Thyroid gland (tissue), 4 donors: ENCODE measurements at regions not wholly inside any gene's neighbourhood (a gene's known extent, or its start where the extent isn't known, plus 50 kb on each side); places are given as distances from the start of the nearest gene placed in this dataset.

Experiments
- DNase-seq, 2 donors: peaks; one replicate each; pipeline ENCODE4 v3.0.0-alpha.2; 2019
- H3K27ac ChIP-seq, 3 donors: fragments of 200-600 bp; sonication (generic); 1 replicate in 2 of 3; 2 replicates in 1 of 3; pipeline ENCODE4 v1.5.1; 2016 to 2019; ENCODE audit warnings: mild to moderate bottlenecking in 1 of 3, moderate library complexity in 1 of 3
- H3K27me3 ChIP-seq: fragments of 200-600 bp; sonication (generic); one replicate; pipeline ENCODE4 v1.5.1; 2019
- H3K36me3 ChIP-seq, 2 donors: fragments of 200-600 bp; sonication (generic); one replicate each; pipeline ENCODE4 v1.5.1; 2016 to 2019
- H3K4me1 ChIP-seq, 2 donors: fragments of 200-600 bp; sonication (generic); one replicate each; pipeline ENCODE4 v1.5.1; 2017 to 2019
- H3K4me3 ChIP-seq, 3 donors: fragments of 200-600 bp; sonication (generic); replicated peaks in 1 of 3; 1 replicate in 2 of 3; 2 replicates in 1 of 3; pipeline ENCODE4 v1.5.1; 2016; ENCODE audit warnings: mild to moderate bottlenecking in 1 of 3
- H3K9me3 ChIP-seq: fragments of 200-600 bp; sonication (generic); one replicate; pipeline ENCODE4 v1.5.1; 2017
- CTCF ChIP-seq, 6 experiments: fragments of 200-600 bp in 3 of 6; fragments of 450-650 bp in 3 of 6; sonication (generic) in 3 of 6; IDR thresholded peaks; one replicate each; pipeline ENCODE4 v1.5.1; 2016 to 2019; ENCODE audit warnings: antibody characterized with exemption in 6 of 6, mild to moderate bottlenecking in 2 of 6, inconsistent platforms in 1 of 6, moderate library complexity in 1 of 6
- POLR2A ChIP-seq, 2 donors: fragments of 450-650 bp; IDR thresholded peaks; one replicate each; pipeline ENCODE4 v1.6.1; 2017; ENCODE audit warnings: antibody characterized with exemption in 2 of 2, mild to moderate bottlenecking in 2 of 2, moderate library complexity in 1 of 2
- WGBS, 2 donors: methylation state at CpG; one replicate each; pipeline ENCODE4 v1.1.5; 2017; 5-methylcytosine and 5-hydroxymethylcytosine counted together
- intact Hi-C: fragments of 100-400 bp; cut with DNase I; formaldehyde crosslinking; loops from one replicate; pipeline ENCODE4 v1.15.1; 2023

- DNase-seq = no peak
- no peaks in the 10 kb centered on the region for H3K36me3 ChIP-seq
- no peak overlapping the region for H3K4me3 ChIP-seq
- WGBS, 2 donors = 94 to 96% methylated on average over 4 of the region's 4 CpGs
- no peaks in the 10 kb centered on the region for H3K27me3 ChIP-seq
- no peak overlapping the region for H3K27ac ChIP-seq
- TF ChIP-seq POLR2A (IDR thresholded peaks at IDR 0.05) (no peak), CTCF (IDR thresholded peaks at IDR 0.05) (no peak)
- peaks cover 12 to 15% of the 10 kb centered on the region in 2 donors for H3K4me1 ChIP-seq
- no peaks in the 10 kb centered on the region for H3K9me3 ChIP-seq
- intact Hi-C loops = no loop called here
Measured at GRCh38 chr6:21367148-21367547, 226.4 kb upstream of the SOX4 start.

- DNase-seq = no peak
- H3K4me1 ChIP-seq = peaks cover 16 to 20% of the 10 kb centered on the region in 2 donors
- TF ChIP-seq CTCF (IDR thresholded peaks at IDR 0.05) (no peak), POLR2A (IDR thresholded peaks at IDR 0.05) (no peak)
- H3K4me3 ChIP-seq = no peak overlapping the region
- intact Hi-C loops = no loop called here
- 91 to 97% methylated on average over 3 of the region's 3 CpGs for WGBS, 2 donors
- H3K36me3 ChIP-seq = no peaks in the 10 kb centered on the region
- no peaks in the 10 kb centered on the region for H3K27me3 ChIP-seq
- no peaks in the 10 kb centered on the region for H3K9me3 ChIP-seq
- no peak overlapping the region for H3K27ac ChIP-seq
Measured at GRCh38 chr6:21367649-21368154, 225.8 kb upstream of the SOX4 start.

- H3K27ac ChIP-seq = peak overlapping the region in 2 of 3 donors; percentile 62 to 71
Measured at GRCh38 chr6:21371061-21371460, 222.5 kb upstream of the SOX4 start.

GRCh38 chr6:21371676-21372171 lies 221.8 kb upstream of the SOX4 start:
- intact Hi-C loops = no loop called here
- TF ChIP-seq CTCF (IDR thresholded peaks at IDR 0.05) = no peak
- no peak for TF ChIP-seq POLR2A (IDR thresholded peaks at IDR 0.05)
- peak overlapping the region; percentile 38 to 71 (median 62) for H3K27ac ChIP-seq
- no peak for DNase-seq
- H3K4me3 ChIP-seq = no peak overlapping the region
- H3K27me3 ChIP-seq = no peaks in the 10 kb centered on the region
- no peaks in the 10 kb centered on the region for H3K9me3 ChIP-seq
- no peaks in the 10 kb centered on the region for H3K36me3 ChIP-seq
- peaks cover 16 to 20% of the 10 kb centered on the region in 2 donors for H3K4me1 ChIP-seq
- 17 to 25% methylated on average over 6 of the region's 6 CpGs for WGBS, 2 donors

More at GRCh38 chr6:21371061-21371460, 222.5 kb upstream of the SOX4 start:
- 47 to 48% methylated on average over 1 of the region's 1 CpG for WGBS, 2 donors
- intact Hi-C loops = no loop called here
- TF ChIP-seq CTCF (IDR thresholded peaks at IDR 0.05) (no peak), POLR2A (IDR thresholded peaks at IDR 0.05) (no peak)
- Histone ChIP-seq H3K4me1 (peaks cover 16 to 20% of the 10 kb centered on the region in 2 donors), H3K9me3 (no peaks in the 10 kb centered on the region), H3K27me3 (no peaks in the 10 kb centered on the region), H3K4me3 (no peak overlapping the region), H3K36me3 (no peaks in the 10 kb centered on the region)
- no peak for DNase-seq

GRCh38 chr6:21375151-21376116 lies 218.1 kb upstream of the SOX4 start:
- Histone ChIP-seq H3K27ac (no peak overlapping the region), H3K27me3 (no peaks in the 10 kb centered on the region), H3K4me3 (no peak overlapping the region), H3K36me3 (no peaks in the 10 kb centered on the region), H3K4me1 (peaks cover 16 to 20% of the 10 kb centered on the region in 2 donors), H3K9me3 (no peaks in the 10 kb centered on the region)
- TF ChIP-seq POLR2A (IDR thresholded peaks at IDR 0.05) = no peak
- TF ChIP-seq CTCF (IDR thresholded peaks at IDR 0.05) = no peak
- intact Hi-C loops = no loop called here
- WGBS, 2 donors = 88 to 90% methylated on average over 11 of the region's 11 CpGs
- DNase-seq = no peak
